HG02840 (cell line): ENCODE measurements at regions not wholly inside any gene's neighbourhood (a gene's known extent, or its start where the extent isn't known, plus 50 kb on each side); places are given as distances from the start of the nearest gene placed in this dataset.

Experiments
- ATAC-seq: cut with Tn5 transposase; IDR thresholded peaks from one replicate; pipeline ENCODE4 v1.9.1; 2021; ENCODE audit warnings: mild to moderate bottlenecking, moderate library complexity, moderate number of reproducible peaks; ENCODE audit not compliant: unreplicated experiment, low FRiP score

DNA sequence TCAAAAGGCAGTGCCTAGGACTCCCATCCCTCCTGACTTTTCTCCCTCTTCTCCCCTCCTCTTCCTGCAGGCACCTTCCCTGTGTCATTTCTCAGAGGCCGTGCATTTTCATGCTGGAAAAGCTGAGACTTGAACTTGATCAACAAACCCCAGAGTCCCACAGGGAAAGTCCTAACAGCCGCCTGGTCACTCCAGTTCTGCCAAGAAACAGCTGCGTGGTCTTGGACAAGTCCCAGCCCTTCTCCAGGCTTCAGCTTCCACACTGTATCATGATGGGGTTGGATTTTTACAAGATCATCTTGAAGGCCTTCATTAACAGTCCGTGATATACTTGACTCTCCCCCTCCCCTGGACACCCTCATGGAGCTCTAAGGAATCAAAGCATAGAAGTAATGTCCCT, 366.0 kb downstream of the BCOR start:
- ATAC-seq, result no peak

DNA sequence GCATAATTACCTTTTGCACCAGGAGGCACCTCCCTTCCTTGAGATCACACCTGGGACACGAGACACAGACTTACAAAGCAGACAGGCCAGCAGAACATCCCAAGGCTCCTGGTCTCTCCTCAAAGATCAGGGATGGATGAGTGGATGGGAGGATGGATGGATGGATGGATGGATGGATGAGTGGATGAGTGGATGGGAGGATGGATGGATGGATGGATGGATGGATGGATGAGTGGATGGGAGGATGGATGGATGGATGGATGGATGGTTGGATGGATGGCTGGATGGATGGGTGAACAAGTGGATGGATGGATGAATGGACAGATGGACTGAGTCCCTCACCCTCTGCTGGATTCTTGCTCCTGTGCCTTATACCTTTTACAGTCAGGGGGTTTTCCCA, 364.0 kb downstream of the BCOR start:
- no peak for ATAC-seq

DNA sequence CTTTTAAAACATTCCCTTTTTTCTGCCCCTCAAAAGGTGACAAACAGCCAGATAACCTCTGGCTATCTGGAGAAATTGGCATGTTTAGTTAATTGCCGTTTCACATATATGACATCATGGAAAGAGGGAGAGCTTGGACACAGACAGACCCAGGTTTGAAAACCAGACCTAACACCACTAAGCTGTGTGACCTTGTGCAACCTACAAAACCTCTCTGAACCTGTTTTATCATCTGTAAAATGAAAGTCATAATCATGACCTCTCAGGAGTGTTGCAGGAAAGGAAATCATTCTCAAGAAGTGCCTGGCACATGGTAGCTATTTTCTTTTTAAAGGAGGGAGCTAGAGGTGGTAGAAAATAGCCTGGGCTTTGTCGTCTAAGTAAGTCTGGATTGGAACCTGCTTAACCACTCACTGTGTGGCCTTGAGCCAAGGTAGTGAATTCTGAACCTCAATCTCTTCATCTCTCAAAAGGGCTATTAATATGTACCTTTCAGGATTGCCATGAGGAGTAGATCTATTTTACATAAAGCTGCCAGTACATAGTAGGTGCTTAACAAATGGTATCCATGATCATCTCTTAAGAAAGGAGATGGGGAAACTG, 363.5 kb downstream of the BCOR start:
- no peak for ATAC-seq

DNA sequence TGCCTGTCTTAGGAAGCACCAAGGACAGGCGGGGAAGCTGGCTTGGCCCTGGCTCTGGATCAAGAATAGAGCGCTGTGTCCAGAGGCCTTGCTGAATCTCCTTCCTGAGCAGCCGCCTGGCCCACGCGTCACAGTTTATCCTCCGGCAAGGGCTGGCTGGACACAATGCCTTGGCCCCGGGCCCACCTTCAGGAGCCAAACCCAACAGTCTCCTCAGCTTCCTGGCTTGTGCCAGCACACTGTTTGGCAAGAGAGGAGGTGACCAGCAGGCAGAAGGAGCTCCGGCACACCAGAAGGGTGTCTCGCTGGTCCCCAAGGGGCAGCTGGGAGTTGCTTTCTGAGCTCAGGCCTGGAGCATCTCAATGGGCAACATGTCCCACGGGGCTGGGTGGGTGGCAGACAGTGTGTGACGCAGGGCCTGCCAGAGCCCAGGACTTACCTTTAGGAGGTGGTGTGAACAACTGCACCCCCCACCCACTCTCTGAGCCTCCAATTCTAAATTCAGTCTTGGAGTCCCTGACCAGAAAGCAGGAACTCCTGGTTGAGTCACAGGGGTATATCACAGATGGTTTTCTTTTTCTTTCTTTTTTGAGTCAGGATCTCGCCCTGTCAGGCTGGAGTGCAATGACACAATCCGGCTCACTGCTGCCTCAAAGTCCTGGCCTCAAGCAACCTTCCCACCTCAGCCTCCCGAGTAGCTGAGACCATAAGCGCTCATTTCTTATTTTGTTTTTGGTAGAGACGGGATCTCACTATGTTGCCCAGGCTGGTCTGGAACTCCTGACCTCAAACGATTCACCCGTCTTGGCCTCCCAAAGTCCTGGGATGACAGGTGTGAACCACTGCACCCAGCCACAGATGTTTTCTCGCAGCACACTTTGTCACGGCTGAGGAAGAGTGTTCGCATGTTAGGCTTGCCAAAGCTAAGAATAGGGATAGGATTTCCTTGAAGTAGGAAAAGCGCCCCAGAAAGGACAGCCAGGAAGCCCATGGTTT, 361.2 kb downstream of the BCOR start:
- ATAC-seq, result no peak

DNA sequence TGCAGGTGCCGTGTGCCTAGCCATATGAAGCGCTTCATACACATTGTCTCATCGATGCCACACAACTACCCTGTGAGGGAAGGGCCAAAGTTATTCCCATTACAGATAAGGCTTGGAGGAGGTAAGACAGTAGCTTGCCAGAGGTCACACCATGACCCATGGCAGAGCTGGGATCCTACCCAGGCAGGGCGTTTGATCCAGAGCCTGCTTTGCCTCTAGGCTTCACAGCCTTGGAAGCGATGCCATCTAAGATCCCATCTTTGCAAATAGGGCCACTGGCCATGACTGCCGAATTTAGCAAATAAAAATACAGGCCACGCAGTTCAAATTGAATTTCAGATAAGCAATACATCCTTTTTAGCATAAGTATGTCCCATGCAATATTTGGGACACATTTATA, 358.2 kb downstream of the BCOR start:
- no peak for ATAC-seq

GRCh38 chrX:39740078-39740477, 357.7 kb downstream of the BCOR start:
- no peak for ATAC-seq

DNA sequence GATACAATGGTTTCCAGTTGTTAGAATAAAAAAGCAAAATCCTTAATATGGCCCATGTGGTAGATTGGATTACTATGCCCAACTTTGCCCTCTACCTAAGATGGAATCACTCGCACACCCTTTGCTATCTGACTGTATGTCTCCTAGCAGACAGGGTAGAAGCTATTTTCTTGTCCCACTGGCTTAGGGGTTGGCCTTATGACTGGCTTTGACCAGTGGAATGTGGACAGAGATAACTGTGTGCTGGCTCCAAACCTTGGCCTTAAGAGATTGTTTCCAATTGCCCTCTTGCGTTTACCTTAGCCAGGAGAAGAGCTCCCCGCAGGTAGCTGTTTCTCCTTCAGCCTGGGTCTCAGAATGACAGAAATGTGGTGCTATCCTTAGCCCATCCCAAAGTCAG, 355.9 kb downstream of the BCOR start:
- ATAC-seq, result no peak

DNA sequence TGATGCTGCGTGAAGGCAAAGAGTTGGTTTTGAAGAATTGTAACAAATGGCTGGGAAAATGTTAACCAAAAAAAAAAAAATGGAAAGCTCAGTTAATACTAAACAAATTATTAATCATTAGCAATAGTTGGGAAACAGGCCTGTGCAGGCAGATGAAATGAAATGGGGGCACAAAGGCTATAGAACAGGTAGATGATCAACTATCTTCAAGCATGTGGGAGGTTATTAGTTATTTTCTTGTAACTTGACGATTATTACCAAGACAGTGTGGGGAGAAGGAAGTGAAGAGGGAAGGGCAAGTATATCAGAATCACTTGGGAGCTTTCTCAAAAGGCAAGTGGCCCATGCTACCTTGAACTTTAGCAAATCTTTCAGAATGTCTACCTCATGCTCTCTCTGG, 351.9 kb downstream of the BCOR start:
- no peak for ATAC-seq

GRCh38 chrX:39749135-39749534, 348.6 kb downstream of the BCOR start:
- no peak for ATAC-seq

DNA sequence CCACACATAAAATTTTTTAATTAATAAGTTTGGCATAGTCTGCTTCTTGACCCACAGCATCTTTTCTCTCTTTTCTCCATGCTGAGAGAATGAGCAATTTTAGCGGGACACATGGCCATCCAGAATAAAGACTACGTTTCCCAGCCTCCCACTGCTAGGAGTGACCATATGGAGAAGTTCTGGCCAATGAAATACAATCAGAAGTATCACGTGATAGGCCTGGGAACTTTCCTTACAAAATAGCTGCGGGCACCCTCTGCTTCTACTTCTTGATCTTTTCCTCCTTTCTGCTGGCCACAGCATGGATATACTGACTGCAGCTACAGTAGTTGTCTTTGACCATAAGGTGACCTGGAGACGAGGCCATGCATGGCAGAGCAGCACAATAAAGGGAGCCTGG, 348.0 kb downstream of the BCOR start:
- no peak for ATAC-seq

- no peak for ATAC-seq
These were observed 347.4 kb downstream of the BCOR start for GRCh38 chrX:39750256-39750790.

DNA sequence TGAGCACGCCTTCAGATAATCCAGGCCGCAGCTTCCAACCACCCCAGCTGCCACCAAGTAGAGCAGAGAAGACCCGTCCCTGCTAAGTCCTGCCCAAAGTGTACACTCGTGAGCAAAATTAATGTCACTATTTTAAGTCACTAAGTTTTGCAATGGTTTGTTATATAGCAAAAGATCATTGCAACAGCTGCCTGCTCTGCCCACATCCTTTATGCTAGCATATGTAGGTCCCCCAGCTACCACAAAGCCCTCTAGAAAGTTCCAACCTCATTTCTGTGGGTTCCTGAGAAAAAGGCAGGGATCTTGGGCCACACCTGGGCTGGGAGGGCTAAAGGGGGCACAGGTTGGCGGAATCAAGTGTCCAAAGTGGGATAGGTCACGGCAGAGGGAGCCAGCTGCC, 346.9 kb downstream of the BCOR start:
- ATAC-seq, result no peak

GRCh38 chrX:39752815-39753214, 344.9 kb downstream of the BCOR start:
- ATAC-seq, result no peak

DNA sequence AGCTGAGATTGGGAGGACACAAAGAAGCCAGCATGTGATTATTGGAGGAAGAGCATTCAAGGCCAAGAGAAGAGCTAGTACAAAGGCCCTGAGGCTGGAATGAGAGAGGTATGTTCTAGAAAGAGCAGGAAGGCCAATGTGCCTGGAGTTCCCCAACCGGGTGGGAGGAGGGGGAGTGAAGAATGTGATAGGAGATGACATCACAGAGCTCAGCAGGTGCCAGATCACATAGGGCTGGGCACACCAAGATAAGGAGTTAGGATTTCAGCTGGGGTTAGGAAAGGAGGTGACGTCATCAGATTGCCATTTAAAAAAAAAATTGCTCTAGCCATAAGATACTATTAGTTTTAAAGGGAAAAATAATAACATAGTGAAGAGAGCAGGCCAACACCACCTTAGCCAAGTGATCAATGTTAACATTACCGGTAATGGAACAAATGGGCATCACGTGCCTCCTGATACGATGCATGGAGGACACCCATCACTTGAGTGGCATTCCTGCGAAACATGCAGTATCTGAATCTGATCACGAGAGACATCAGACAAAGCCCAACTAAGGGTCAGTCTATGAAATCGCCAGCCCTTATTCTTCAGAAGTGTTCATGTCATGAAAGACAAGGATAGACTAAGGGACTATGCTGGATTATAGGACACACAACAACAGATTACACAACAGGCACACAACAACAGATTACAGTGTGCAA, 344.3 kb downstream of the BCOR start:
- ATAC-seq, result no peak

- no peak for ATAC-seq
These were observed 342.4 kb downstream of the BCOR start for GRCh38 chrX:39755143-39756032.

- no peak for ATAC-seq
These were observed 341.5 kb downstream of the BCOR start for GRCh38 chrX:39756086-39756883.

- ATAC-seq, result no peak
These were observed 339.8 kb downstream of the BCOR start for GRCh38 chrX:39757971-39758370.

DNA sequence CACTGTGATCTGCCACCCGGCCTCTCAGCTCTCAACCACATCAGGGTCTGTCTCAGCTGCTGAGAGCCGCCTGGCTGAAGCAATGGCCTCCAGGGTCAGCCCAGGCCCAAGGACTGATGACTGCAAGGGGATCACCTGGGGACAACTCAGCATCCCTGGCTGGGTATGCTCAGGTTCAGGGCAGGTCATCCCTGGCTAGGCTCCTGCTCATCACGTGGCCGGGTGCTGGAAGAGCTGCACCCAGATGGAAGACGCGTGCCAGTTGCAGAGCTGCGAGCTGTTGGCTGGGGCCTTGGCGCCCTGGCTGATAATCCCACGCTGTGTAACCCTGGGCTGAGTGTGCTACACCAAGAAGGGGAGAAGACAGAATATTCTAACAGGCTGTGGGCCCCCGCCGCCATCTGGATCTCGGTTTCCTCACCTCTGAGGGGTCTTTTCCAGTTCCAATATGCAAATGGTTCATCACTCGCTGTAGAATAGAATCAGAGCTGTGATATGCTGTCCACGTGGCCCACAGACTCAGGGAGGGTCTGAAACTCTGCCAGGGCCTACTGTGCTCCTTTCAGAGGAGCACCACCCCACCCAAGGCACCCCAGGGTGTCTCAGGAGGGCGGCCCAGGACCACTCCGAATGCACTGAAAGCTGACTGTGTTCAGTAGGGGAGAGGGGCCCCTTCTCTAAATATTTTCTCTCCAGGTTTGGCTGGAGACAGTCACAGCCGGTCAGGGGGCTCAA, 338.8 kb downstream of the BCOR start:
- no peak for ATAC-seq
